Endothelial cell (in vitro differentiated cells): ENCODE measurements at regions not wholly inside any gene's neighbourhood (a gene's known extent, or its start where the extent isn't known, plus 50 kb on each side); places are given as distances from the start of the nearest gene placed in this dataset.

Experiments
- DNase-seq: peaks from one replicate; pipeline ENCODE4 v3.0.0; 2021; ENCODE audit warnings: low spot score
- H3K27ac Mint-ChIP-seq: one replicate; pipeline ENCODE4 v1.8.0; 2021; ENCODE audit warnings: mixed read lengths, inconsistent platforms; ENCODE audit not compliant: unreplicated experiment
- H3K27me3 Mint-ChIP-seq: one replicate; pipeline ENCODE4 v1.8.0; 2021; ENCODE audit warnings: mild to moderate bottlenecking, moderate library complexity, mixed read lengths, inconsistent platforms; ENCODE audit not compliant: unreplicated experiment
- H3K36me3 Mint-ChIP-seq: one replicate; pipeline ENCODE4 v1.8.0; 2021; ENCODE audit warnings: mild to moderate bottlenecking, low read depth, mixed read lengths, inconsistent platforms; ENCODE audit not compliant: unreplicated experiment
- H3K4me1 Mint-ChIP-seq: one replicate; pipeline ENCODE4 v1.8.0; 2021; ENCODE audit warnings: mild to moderate bottlenecking, mixed read lengths, inconsistent platforms; ENCODE audit not compliant: unreplicated experiment
- H3K4me3 Mint-ChIP-seq: one replicate; pipeline ENCODE4 v1.8.0; 2021; ENCODE audit warnings: mild to moderate bottlenecking, mixed read lengths, inconsistent platforms; ENCODE audit not compliant: unreplicated experiment
- H3K9me3 Mint-ChIP-seq: one replicate; pipeline ENCODE4 v1.8.0; 2021; ENCODE audit warnings: mixed read lengths, inconsistent platforms; ENCODE audit not compliant: unreplicated experiment
- TF ChIP-seq, protein P1 (sequence below): fragments of 200-600 bp; sonication (generic); IDR thresholded peaks from one replicate; pipeline ENCODE4 v1.5.0; 2021; ENCODE audit warnings: antibody characterized with exemption; ENCODE audit not compliant: unreplicated experiment

DNA sequence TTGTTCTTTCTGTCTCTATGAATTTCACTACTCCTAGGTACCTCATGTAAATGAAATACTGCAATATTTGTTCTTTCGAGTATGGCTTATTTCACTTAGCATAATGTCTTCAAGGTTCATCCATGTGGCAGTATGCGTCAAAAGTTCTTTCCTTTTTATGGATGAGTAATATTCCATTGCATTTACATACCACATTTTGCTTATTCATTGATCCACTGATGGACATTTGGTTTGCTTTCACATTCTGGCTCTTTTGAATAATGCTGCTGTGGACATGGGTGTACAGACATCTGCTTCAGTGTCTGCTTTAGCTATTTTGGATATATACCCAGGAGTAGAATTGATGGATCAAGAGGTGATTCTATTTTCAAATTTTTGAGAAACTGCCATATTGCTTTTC is 144.2 kb upstream of the PAPPA start:
- Mint-ChIP-seq H3K4me1 (no peaks in the 10 kb centered on the region), H3K36me3 (no peaks in the 10 kb centered on the region), H3K27ac (no peak overlapping the region), H3K4me3 (no peak overlapping the region), H3K9me3 (no peaks in the 10 kb centered on the region), H3K27me3 (no peaks in the 10 kb centered on the region)
- TF ChIP-seq, protein P1, sequence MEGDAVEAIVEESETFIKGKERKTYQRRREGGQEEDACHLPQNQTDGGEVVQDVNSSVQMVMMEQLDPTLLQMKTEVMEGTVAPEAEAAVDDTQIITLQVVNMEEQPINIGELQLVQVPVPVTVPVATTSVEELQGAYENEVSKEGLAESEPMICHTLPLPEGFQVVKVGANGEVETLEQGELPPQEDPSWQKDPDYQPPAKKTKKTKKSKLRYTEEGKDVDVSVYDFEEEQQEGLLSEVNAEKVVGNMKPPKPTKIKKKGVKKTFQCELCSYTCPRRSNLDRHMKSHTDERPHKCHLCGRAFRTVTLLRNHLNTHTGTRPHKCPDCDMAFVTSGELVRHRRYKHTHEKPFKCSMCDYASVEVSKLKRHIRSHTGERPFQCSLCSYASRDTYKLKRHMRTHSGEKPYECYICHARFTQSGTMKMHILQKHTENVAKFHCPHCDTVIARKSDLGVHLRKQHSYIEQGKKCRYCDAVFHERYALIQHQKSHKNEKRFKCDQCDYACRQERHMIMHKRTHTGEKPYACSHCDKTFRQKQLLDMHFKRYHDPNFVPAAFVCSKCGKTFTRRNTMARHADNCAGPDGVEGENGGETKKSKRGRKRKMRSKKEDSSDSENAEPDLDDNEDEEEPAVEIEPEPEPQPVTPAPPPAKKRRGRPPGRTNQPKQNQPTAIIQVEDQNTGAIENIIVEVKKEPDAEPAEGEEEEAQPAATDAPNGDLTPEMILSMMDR = no peak
- DNase-seq = no peak

DNA sequence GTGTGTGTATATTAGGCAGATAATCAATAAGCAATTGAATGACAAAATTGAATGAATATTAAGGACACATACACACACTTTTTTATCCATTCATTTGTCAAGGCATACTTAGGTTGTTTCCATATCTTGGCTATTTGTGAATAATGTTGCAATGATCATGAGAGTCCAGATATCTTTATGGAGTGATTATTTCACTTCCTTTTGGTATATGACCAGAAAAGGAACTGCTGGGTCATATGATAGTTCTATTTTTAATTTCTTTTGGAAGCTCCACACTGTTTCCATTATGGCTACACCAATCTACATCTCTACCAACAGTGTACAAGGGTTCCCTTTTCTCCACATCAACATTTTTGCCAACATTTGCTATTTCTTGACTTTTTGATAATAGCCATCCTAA is 137.7 kb upstream of the PAPPA start:
- Mint-ChIP-seq H3K27ac (no peak overlapping the region), H3K36me3 (no peaks in the 10 kb centered on the region), H3K9me3 (no peaks in the 10 kb centered on the region), H3K27me3 (no peaks in the 10 kb centered on the region), H3K4me1 (no peaks in the 10 kb centered on the region), H3K4me3 (no peak overlapping the region)
- no peak for DNase-seq
- TF ChIP-seq, protein P1 = no peak

DNA sequence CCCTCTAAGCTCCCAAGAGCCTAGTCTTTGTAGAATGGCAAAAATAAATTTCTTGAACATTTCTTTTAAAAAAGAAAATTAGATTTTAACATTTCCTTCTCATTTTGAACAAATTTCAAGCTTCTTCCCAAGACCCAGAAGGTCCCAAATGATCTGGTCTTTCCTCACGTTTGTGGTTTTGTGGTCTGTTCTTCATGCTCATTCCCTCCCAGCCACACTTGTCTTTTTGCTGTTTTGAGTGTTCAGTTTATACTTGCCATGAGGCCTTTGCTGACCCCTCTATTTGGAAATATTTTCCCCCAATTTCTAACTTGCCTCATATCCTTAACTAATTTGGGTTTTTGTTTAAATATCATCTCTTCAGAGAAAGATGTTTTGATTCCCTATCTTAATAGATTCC is 133.4 kb upstream of the PAPPA start:
- Mint-ChIP-seq H3K27ac (no peak overlapping the region), H3K9me3 (no peaks in the 10 kb centered on the region), H3K27me3 (peaks cover 2% of the 10 kb centered on the region), H3K4me1 (no peaks in the 10 kb centered on the region), H3K4me3 (no peak overlapping the region), H3K36me3 (no peaks in the 10 kb centered on the region)
- TF ChIP-seq, protein P1 = no peak
- DNase-seq = no peak

DNA sequence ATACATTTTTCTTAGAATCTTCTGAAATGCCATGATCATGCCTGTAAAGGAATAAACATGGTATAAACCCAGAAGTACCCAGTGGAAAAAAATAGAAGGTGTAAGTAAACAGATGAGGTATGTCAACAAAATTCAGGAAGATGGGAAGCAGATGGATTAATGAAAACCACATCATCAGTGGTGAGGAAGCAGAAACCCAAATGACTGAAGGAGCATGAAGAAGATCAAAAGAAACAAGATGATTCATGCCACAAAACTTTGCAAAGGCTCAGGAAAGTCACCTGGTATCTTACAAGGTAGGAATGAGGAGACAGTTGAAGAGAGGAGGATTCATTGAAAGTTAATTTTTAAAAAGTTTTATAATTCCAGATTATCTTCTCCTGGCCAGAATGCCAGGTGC is 132.8 kb upstream of the PAPPA start:
- no peaks in the 10 kb centered on the region for H3K36me3 Mint-ChIP-seq
- DNase-seq = no peak
- no peaks in the 10 kb centered on the region for H3K9me3 Mint-ChIP-seq
- no peak overlapping the region for H3K27ac Mint-ChIP-seq
- H3K27me3 Mint-ChIP-seq = peaks cover 2% of the 10 kb centered on the region
- TF ChIP-seq, protein P1 = no peak
- H3K4me1 Mint-ChIP-seq = no peaks in the 10 kb centered on the region
- H3K4me3 Mint-ChIP-seq = no peak overlapping the region

DNA sequence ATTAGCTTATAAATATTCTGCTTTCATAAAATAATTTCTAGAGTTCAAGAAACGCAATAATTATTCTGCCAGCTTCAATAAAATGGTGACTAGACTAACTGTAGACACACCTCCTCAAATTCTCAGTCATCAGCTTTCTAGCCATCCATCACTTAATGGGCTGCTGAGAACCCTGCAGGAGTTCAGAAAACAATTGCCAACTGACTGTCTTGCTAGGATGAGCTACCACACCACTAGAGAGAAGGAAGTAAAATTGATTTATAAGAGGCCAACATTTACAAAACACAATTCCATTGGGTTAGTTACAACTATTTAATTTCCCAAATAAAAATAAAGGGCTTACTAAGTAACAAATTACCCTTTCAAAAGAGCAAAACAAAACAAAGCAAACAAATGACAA is 126.5 kb upstream of the PAPPA start:
- H3K27me3 Mint-ChIP-seq = peaks cover 2% of the 10 kb centered on the region
- H3K27ac Mint-ChIP-seq = no peak overlapping the region
- DNase-seq = no peak
- TF ChIP-seq, protein P1 = no peak
- no peaks in the 10 kb centered on the region for H3K4me1 Mint-ChIP-seq
- no peak overlapping the region for H3K4me3 Mint-ChIP-seq
- no peaks in the 10 kb centered on the region for H3K9me3 Mint-ChIP-seq
- no peaks in the 10 kb centered on the region for H3K36me3 Mint-ChIP-seq
